Lower lobe of right lung (tissue), 2 donors: ENCODE measurements at regions not wholly inside any gene's neighbourhood (a gene's known extent, or its start where the extent isn't known, plus 50 kb on each side); places are given as distances from the start of the nearest gene placed in this dataset.
A peak's percentile ranks its signal among the peaks of the same experiment; 100 is the strongest.

Experiments
- ATAC-seq, 2 donors: fragments of 200-7000 bp; cut with Tn5 transposase; one replicate each; pipeline ENCODE4 v1.9.1; 2020 to 2022; ENCODE audit warnings: mild to moderate bottlenecking in 2 of 2, moderate library complexity in 2 of 2
- DNase-seq: peaks from one replicate; pipeline ENCODE4 v3.0.0-alpha.2; 2020
- H3K27ac ChIP-seq: fragments of 200-600 bp; one replicate; pipeline ENCODE4 v1.8.0; 2022
- H3K27me3 ChIP-seq: fragments of 200-600 bp; one replicate; pipeline ENCODE4 v1.8.0; 2022; ENCODE audit warnings: low read depth
- H3K36me3 ChIP-seq: fragments of 200-600 bp; one replicate; pipeline ENCODE4 v1.8.0; 2022; ENCODE audit warnings: mild to moderate bottlenecking
- H3K4me1 ChIP-seq: fragments of 200-600 bp; one replicate; pipeline ENCODE4 v1.8.0; 2022
- H3K4me3 ChIP-seq: fragments of 200-600 bp; one replicate; pipeline ENCODE4 v1.8.0; 2022; ENCODE audit warnings: mild to moderate bottlenecking
- H3K9me3 ChIP-seq: fragments of 200-600 bp; one replicate; pipeline ENCODE4 v1.8.0; 2022
- CTCF ChIP-seq: fragments of 200-600 bp; IDR thresholded peaks from one replicate; pipeline ENCODE4 v1.8.0; 2022; ENCODE audit warnings: antibody characterized with exemption, mild to moderate bottlenecking
- intact Hi-C: fragments of 100-400 bp; cut with DNase I; formaldehyde crosslinking; loops from one replicate; pipeline ENCODE4 v1.11.0; 2022
- donor health status: DM: no; HTN: yes; CAD: no; lungs with severe emphysema.

- peak; percentile 81 to 85 for ATAC-seq
- Histone ChIP-seq H3K36me3 (no peaks in the 10 kb centered on the region), H3K4me1 (peaks cover 36% of the 10 kb centered on the region), H3K9me3 (no peaks in the 10 kb centered on the region), H3K27me3 (no peaks in the 10 kb centered on the region), H3K27ac (peak overlapping the region; percentile 33), H3K4me3 (no peak overlapping the region)
- intact Hi-C loops = no loop called here
- no peak for DNase-seq
- no peak for TF ChIP-seq CTCF
Measured at GRCh38 chr5:119302916-119303897, 52.6 kb upstream of the TNFAIP8 start.

- ATAC-seq (no peak), DNase-seq (no peak)
- no peaks in the 10 kb centered on the region for H3K27me3 ChIP-seq
- no peaks in the 10 kb centered on the region for H3K36me3 ChIP-seq
- H3K27ac ChIP-seq = no peak overlapping the region
- H3K4me1 ChIP-seq = peaks cover 50% of the 10 kb centered on the region
- no peak overlapping the region for H3K4me3 ChIP-seq
- intact Hi-C loops = no loop called here
- TF ChIP-seq CTCF = no peak
- no peaks in the 10 kb centered on the region for H3K9me3 ChIP-seq
Measured at GRCh38 chr5:119304439-119305211, 51.2 kb upstream of the TNFAIP8 start.
